GM21360 (cell line): ENCODE measurements at regions not wholly inside any gene's neighbourhood (a gene's known extent, or its start where the extent isn't known, plus 50 kb on each side); places are given as distances from the start of the nearest gene placed in this dataset.
"Not testable (repeated sequence)": the region's sequence is repeated elsewhere in the genome, so short reads cannot be mapped to it uniquely, and the experiment has no call there.

ENCODE experiments used
- ATAC-seq: cut with Tn5 transposase; IDR thresholded peaks from one replicate; pipeline ENCODE4 v1.9.1; 2021; ENCODE audit warnings: mild to moderate bottlenecking, moderate library complexity; ENCODE audit not compliant: unreplicated experiment

DNA sequence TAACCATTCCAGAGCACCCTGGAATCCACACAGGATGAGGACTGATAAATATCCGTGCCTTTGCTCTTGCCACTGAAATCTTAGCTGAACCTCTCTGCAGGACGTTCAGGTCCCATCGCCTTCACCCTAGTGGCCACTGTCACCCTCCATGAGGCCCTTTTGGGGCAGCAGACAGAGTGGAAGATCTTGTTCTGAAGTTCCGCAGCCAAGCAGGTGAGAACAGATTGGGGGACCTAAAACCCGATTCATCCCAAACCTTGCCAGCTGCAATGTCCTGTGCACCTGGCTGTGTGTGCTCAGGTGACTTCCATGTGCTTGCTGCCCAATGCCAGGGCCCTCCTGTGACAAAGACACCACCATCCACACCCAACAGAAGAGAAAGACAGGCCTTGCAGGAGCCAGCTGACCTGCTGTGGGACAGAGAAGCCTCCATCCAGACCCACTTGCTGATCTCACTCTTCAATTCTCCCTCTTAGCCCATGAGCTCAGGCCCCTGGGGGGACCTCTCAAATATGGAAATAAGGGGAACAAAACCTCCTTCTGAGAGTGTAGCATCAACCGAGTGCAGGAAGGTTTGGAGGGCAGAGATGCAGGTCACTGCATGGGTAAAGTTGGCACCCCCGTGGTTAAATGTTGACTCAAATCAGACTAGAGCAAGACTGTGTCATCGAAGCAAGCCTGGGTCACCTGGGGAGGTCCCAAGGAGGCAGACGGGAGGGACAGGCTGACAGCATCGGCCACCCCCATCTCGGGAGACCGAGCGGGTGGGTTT, 308.7 kb upstream of the DIO3 start:
- ATAC-seq: no peak

DNA sequence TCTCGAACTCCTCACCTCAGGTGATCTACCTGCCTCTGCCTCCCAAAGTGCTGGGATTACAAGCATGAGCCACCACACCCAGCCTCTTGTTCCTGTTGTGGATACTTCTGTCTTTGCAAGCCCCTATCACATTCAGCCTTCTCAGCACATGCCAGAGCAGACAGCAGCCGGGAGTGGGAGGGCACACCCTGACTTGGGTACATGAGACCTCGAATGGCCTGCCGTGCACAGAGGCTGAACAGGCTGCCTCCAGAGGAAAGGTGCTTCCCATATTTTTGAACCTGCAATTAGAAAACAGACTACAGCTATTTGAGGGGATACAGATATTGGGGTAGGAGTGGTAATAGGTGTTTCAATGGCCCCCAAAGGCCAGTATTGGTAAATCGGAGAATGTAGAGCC, 307.3 kb upstream of the DIO3 start:
- ATAC-seq: no peak

GRCh38 chr14:101254805-101255764, 306.2 kb upstream of the DIO3 start:
- ATAC-seq: no peak

DNA sequence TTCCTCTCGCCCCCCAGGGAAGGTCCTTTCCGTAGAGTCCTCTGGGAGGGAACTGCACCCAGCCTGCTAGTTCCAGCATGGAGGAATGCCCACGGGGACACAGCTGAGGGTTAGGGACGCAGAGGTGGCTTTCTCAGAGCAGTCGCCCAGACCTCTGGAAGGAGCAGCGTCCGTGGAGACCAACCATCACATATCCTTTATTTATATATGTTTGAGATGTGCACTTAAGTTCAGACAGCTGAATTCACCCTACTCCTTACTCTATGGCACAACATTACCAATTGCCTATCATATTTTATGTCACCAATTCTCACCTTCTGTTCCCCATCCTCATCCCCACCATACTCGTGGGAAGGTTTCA, 305.6 kb upstream of the DIO3 start:
- ATAC-seq: no peak

GRCh38 chr14:101256266-101256665, 305.0 kb upstream of the DIO3 start:
- ATAC-seq: no peak

GRCh38 chr14:101257551-101257950, 303.7 kb upstream of the DIO3 start:
- no peak for ATAC-seq

DNA sequence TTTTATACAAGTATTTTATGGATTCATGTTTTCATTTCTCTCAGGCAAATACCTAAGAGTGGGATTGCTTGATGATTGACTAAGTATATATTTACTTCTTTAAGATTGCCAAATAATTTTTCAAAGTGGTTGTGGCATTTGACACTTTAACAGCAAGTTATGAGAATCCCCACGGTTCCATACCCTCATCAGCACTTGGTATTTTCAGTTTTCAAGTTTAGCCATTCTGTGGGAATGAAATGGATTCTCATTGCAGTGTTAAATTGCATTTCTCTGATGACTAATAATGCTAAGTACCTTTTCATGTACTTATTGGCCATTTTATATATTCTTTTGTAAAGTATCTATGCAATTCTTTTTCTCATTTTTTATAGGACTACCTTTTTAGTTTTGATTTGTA, 301.5 kb upstream of the DIO3 start:
- no peak for ATAC-seq

GRCh38 chr14:101266441-101266840, 294.9 kb upstream of the DIO3 start:
- ATAC-seq: not testable (repeated sequence)

DNA sequence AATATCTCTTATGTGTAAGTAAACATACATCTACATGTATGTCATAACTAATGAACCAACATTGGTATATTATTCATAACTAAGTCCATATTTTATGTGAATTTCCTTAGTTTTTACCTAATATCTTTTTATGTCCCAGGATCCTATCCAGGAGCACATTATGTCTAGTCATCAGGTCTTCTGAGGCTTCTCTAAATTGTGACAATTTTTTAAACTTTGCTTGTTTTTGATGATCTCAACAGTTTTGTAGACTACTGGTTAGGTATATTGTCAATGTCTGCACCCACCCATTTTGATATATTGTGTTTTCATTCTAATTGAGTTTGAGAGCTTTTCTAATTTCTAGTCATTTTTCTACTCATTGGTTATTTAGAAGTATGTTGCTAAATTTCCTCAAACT, 288.2 kb upstream of the DIO3 start:
- no peak for ATAC-seq

DNA sequence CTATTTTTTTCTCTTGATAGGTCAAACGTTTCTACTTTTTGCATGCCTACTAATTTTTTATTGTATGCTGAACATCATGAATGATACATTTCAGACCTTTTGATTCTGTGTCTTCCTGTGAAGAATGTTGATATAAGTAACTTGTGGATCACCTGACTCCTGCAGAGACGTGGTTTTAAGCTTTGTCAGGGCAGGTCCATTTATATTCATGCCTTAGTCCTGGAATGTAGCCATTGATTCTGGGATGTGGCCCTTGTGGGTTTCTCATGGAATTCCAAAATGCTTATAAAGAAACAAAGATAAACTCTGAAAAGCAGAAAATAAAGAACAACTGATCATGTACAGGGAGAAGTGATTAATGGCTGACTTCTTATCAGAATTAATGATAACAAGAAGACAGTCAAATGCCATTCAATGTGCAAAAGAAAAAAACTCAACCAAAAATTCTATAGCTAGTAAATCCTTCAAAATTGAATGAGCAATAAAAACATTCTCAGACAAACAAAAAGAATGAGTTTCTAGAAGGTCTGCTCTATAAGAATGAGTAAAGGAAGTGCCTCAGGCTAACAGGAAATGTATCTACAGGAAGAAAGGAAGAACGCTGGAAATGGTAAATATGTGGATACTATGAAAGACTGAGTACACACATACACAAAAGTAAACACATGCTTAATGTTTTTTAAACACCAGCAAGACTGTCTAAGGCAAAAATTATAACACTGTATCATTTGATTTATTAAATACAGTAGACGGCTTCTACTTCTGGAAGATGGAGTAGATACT, 284.8 kb upstream of the DIO3 start:
- no peak for ATAC-seq

- ATAC-seq: no peak
Observed at GRCh38 chr14:101282418-101282817, 278.9 kb upstream of the DIO3 start.

DNA sequence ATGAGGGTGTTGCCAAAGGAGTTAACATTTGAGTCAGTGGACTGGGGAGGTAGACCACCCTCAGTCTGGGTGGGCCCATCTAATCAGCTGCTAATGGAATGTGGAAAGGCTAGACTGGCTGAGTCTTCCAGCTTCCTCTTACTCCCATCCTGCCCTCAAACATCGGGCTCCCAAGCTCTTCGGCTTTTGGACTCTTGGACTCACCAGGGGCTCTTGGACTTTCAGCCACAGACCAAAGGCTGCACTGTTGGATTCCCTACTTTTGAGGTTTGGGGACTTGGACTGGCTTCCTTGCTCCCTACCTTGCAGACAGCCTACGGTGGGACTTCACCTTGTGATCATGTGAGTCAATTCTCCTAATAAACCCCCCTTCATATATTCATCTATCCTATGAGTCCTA, 276.6 kb upstream of the DIO3 start:
- no peak for ATAC-seq

GRCh38 chr14:101286271-101287018, 274.9 kb upstream of the DIO3 start:
- ATAC-seq: no peak

DNA sequence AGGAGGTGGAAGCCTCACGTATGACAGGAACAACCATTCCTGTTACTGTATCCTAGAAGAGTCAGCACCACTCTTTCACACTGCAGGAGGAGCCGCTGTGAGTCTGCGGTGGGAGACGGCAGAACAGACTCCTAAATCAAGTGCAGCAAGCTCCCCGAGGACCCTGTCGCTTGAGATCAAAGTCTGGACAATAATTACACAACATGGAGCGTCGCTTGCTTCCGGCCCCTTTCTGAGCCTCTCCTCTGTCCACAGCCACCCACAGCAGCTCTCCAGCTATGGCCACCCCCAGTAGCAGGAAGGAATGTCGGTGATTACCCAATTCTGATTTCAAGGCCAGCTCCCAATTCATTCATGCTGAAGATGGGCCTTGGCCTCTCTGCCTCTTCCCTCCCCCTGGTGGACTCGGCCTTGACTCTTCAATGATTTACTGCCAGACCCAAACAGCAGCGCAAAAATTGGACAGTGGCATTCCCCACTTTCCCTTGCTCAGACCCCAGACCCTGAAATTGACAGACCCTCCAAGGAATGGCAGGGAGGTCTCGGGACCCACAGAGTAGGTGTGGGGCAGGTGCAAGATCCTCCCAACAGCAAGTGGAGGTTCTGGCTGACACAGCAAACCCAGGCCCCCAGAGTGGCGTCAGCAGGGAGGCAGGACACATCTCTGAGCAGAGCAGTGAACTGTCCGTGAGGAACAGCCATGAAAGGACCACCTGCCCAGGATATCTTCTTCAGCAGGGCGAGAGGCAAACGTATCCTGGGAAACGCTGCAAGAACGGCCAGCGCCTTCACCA, 272.7 kb upstream of the DIO3 start:
- ATAC-seq: no peak

- ATAC-seq: no peak
Observed at GRCh38 chr14:101289230-101289690, 272.0 kb upstream of the DIO3 start.

GRCh38 chr14:101289911-101290310, 271.4 kb upstream of the DIO3 start:
- no peak for ATAC-seq

- no peak for ATAC-seq
Observed at GRCh38 chr14:101290611-101291010, 270.7 kb upstream of the DIO3 start.

GRCh38 chr14:101291390-101291789, 269.9 kb upstream of the DIO3 start:
- ATAC-seq: no peak

DNA sequence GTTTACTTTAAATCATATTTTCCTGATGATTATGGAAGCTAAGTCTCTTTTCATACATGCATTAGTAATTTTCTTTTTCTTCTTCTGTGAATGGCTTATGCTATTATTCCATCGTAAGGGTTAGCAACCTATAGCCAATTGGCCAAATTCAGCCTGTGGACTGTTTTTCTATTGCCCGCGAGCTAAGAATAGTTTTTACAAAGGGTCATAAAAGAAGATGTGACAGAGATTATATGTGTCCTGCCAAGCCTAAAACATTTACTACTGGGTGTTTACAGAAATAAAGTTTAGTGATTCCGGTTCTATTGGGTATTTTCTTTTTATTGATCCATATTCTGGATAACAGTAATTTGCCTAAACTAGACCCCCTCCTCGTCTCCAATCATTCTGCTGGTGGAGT, 268.8 kb upstream of the DIO3 start:
- ATAC-seq: no peak

DNA sequence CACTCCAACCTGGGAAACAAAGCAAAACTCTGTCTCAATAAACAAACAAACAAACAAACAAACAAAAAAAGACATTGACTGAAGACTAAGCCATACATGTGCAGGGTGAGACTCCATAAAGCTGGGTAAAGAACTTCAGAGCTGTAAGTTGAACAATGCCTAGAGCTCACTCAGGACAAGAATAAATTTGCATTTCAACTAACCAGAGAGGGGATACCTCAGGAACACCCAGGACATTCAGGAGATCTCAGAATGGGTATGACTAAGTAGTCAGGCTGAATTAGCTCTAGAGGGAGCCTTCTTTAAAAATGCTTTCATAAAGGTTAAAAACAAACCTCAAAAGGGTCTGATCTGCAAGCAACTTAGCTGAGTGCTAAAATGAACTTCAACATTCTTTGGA, 267.7 kb upstream of the DIO3 start:
- no peak for ATAC-seq
